NB4 (cell line): ENCODE measurements at regions not wholly inside any gene's neighbourhood (a gene's known extent, or its start where the extent isn't known, plus 50 kb on each side); places are given as distances from the start of the nearest gene placed in this dataset.

Source experiments
- POLR2A ChIP-seq: IDR thresholded peaks from 2 replicates; pipeline ENCODE4 v1.6.1; 2011; ENCODE audit warnings: mild to moderate bottlenecking; ENCODE audit not compliant: insufficient read length; ENCODE audit errors: extremely low read depth
- TF ChIP-seq, protein P1 (sequence below): IDR thresholded peaks from one replicate; pipeline ENCODE4 v1.5.1; 2012; ENCODE audit warnings: low read depth, low read length
- TF ChIP-seq, protein P2 (sequence below): IDR thresholded peaks from 2 replicates; pipeline ENCODE4 v1.6.1; 2011; ENCODE audit warnings: low read depth, low read length

DNA sequence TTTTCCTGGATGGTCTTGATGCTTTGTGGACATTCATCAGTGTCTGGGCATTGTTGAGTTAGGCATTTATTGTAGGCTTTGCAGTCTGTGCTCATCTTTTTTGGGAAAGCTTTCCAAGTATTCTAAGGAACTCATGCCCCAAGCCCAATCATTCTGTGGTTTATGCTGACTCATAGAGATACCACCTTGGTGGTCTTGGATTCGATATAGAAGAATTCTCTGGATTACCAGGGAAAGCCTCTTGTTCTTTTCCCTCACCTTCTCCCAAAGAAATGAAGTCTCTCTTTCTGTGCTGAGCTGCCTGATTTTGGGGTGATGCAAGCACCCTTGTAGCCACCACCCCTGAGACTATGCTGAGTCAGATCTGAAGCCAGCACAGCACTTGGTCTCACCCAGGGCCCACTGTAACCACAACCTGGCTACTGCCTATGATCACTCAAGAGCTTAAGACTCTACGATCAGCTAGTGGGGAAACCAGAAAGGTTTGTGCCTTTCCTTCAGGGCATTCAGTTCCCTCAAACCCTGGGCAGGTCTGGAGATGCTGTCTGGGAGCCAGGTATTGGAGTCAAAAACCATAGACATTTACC lies 422.6 kb downstream of the NUF2 start:
- TF ChIP-seq, protein P1, sequence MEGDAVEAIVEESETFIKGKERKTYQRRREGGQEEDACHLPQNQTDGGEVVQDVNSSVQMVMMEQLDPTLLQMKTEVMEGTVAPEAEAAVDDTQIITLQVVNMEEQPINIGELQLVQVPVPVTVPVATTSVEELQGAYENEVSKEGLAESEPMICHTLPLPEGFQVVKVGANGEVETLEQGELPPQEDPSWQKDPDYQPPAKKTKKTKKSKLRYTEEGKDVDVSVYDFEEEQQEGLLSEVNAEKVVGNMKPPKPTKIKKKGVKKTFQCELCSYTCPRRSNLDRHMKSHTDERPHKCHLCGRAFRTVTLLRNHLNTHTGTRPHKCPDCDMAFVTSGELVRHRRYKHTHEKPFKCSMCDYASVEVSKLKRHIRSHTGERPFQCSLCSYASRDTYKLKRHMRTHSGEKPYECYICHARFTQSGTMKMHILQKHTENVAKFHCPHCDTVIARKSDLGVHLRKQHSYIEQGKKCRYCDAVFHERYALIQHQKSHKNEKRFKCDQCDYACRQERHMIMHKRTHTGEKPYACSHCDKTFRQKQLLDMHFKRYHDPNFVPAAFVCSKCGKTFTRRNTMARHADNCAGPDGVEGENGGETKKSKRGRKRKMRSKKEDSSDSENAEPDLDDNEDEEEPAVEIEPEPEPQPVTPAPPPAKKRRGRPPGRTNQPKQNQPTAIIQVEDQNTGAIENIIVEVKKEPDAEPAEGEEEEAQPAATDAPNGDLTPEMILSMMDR, result no peak
- no peak for TF ChIP-seq POLR2A
- TF ChIP-seq, protein P2, sequence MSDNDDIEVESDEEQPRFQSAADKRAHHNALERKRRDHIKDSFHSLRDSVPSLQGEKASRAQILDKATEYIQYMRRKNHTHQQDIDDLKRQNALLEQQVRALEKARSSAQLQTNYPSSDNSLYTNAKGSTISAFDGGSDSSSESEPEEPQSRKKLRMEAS, result no peak
